Vagina (tissue), 2 donors: ENCODE measurements at regions not wholly inside any gene's neighbourhood (a gene's known extent, or its start where the extent isn't known, plus 50 kb on each side); places are given as distances from the start of the nearest gene placed in this dataset.

Experiments
- CTCF ChIP-seq, 3 experiments: fragments of 450-650 bp in 2 of 3; fragments of 200-600 bp in 1 of 3; sonication (generic) in 1 of 3; IDR thresholded peaks; one replicate each; pipeline ENCODE4 v1.5.1; 2017 to 2019; ENCODE audit warnings: antibody characterized with exemption in 3 of 3, mild to moderate bottlenecking in 2 of 3, moderate library complexity in 2 of 3
- POLR2A ChIP-seq, 2 donors: fragments of 450-650 bp; IDR thresholded peaks; one replicate each; pipeline ENCODE4 v1.6.1; 2017; ENCODE audit warnings: antibody characterized with exemption in 2 of 2, mild to moderate bottlenecking in 2 of 2, moderate library complexity in 2 of 2
- POLR2AphosphoS5 ChIP-seq, 2 donors: sonication (generic); formaldehyde crosslinking; IDR thresholded peaks; one replicate each; pipeline ENCODE4 v1.9.0; 2017; ENCODE audit warnings: antibody characterized with exemption in 2 of 2, mild to moderate bottlenecking in 2 of 2, low read depth in 1 of 2; ENCODE audit not compliant: insufficient read depth in 1 of 2

- TF ChIP-seq POLR2AphosphoS5 (IDR thresholded peaks at IDR 0.05; ENCODE audit: insufficient read depth in 1 of 2, low read depth in 1 of 2) (peak in 1 of 2 donors; percentile 65), CTCF (IDR thresholded peaks at IDR 0.05) (no peak), POLR2A (IDR thresholded peaks at IDR 0.05) (no peak)
These were observed 83.6 kb upstream of the CYP1B1 start for GRCh38 chr2:38159597-38159996.
